A549 (cell line): ENCODE measurements at regions not wholly inside any gene's neighbourhood (a gene's known extent, or its start where the extent isn't known, plus 50 kb on each side); places are given as distances from the start of the nearest gene placed in this dataset.
"Not testable (repeated sequence)": the region's sequence is repeated elsewhere in the genome, so short reads cannot be mapped to it uniquely, and the experiment has no call there.

Experiments
- ATAC-seq, 2 experiments: fragments of 200-7000 bp in 1 of 2; fragments of >200 bp in 1 of 2; cut with Nextera tagmentation in 1 of 2; cut with Tn5 transposase in 1 of 2; 3 replicates each; pipeline versions ENCODE4 v1.8.0 to v1.9.1; 2018 to 2020; ENCODE audit warnings: mild to moderate bottlenecking in 1 of 2, moderate library complexity in 1 of 2
- CTCF ChIA-PET: fragments of 300-600 bp; sonication (Branson Sonifier 250); formaldehyde crosslinking; extraction: SDS; loops from one replicate; lab custom pipeline; 2021; ENCODE audit warnings: antibody characterized with exemption, inconsistent platforms; lab: Yijun Ruan, JAX
- POLR2A ChIA-PET: fragments of 350-600 bp; formaldehyde crosslinking; extraction: SDS; loops from one replicate; lab custom pipeline; 2021; ENCODE audit warnings: antibody characterized with exemption, inconsistent platforms; lab: Yijun Ruan, JAX
- DNase-seq, 2 experiments: peaks; one replicate each; pipeline versions ENCODE4 v3.0.0 to v3.0.0-alpha.2; 2011 to 2016; ENCODE audit warnings: low read depth in 1 of 2, low spot score in 1 of 2
- FAIRE-seq: peaks from 2 replicates; lab custom pipeline; 2011; peaks lifted over from hg19 to GRCh38; lab: Jason Lieb, UNC
- H3K27ac ChIP-seq, 2 experiments: fragments of >200 bp; sonication (Bioruptor Twin); formaldehyde crosslinking; 3 replicates each; pipeline ENCODE4 v1.5.1; 2016 to 2017
- H3K4me1 ChIP-seq: fragments of >200 bp; sonication (Bioruptor Twin); formaldehyde crosslinking; 3 replicates; pipeline ENCODE4 v1.6.1; 2016
- H3K4me2 ChIP-seq: fragments of >200 bp; sonication (Bioruptor Twin); formaldehyde crosslinking; 3 replicates; pipeline ENCODE4 v1.6.1; 2016
- H3K4me3 ChIP-seq: fragments of >200 bp; sonication (Bioruptor Twin); formaldehyde crosslinking; 3 replicates; pipeline ENCODE4 v1.5.1; 2016
- H3K9me3 ChIP-seq: fragments of >200 bp; sonication (Bioruptor Twin); formaldehyde crosslinking; 3 replicates; pipeline ENCODE4 v1.6.1; 2016
- CEBPB ChIP-seq, 2 experiments: fragments of >200 bp in 1 of 2; sonication (Bioruptor Twin) in 1 of 2; formaldehyde crosslinking in 1 of 2; IDR thresholded peaks; 2 replicates each; pipeline ENCODE4 v1.6.1; 2012 to 2016
- WGBS: methylation state at CpG from one replicate; pipeline ENCODE4 v1.1.6; 2017; ENCODE audit errors: missing lambda C conversion rate; 5-methylcytosine and 5-hydroxymethylcytosine counted together

- WGBS = 71% methylated on average over 2 of the region's 2 CpGs
- not testable (repeated sequence) for FAIRE-seq
- TF ChIP-seq CEBPB (IDR thresholded peaks at IDR 0.05) = peak; percentile 67 to 84; a peak in 3 of 4 replicates
- TF ChIP-seq, all 56 proteins: peak for 1; not testable (repeated sequence) for 55
- Histone ChIP-seq H3K27ac (peak overlapping the region; percentile 73 to 92), H3K4me2 (peak overlapping the region; percentile 58), H3K4me1 (peaks cover 25% of the 10 kb centered on the region)
- DNase-seq (peak in 1 of 2 experiments; percentile 42), ATAC-seq (peak in 1 of 2 experiments; percentile 35; a peak in 3 of 6 replicates)
- H3K9me3 ChIP-seq, POLR2A ChIA-PET, H3K4me3 ChIP-seq, CTCF ChIA-PET: not testable (repeated sequence)
Measured at GRCh38 chr2:111496176-111496575, 375.5 kb downstream of the BCL2L11 start.

GRCh38 chr2:111496860-111497259 lies 376.1 kb downstream of the BCL2L11 start:
- POLR2A ChIA-PET, H3K9me3 ChIP-seq, H3K4me3 ChIP-seq, DNase-seq, ATAC-seq, CTCF ChIA-PET, FAIRE-seq: not testable (repeated sequence)
- WGBS = 97% methylated on average over 4 of the region's 5 CpGs
- Histone ChIP-seq H3K4me1 (peaks cover 25% of the 10 kb centered on the region), H3K4me2 (peak overlapping the region; percentile 58), H3K27ac (peak overlapping the region; percentile 73 to 92)

- POLR2A ChIA-PET, H3K9me3 ChIP-seq, DNase-seq, CTCF ChIA-PET, ATAC-seq, FAIRE-seq, H3K4me3 ChIP-seq: not testable (repeated sequence)
- H3K27ac ChIP-seq = peak overlapping the region; percentile 73 to 92; a peak in 5 of 6 replicates
- H3K4me2 ChIP-seq = peak overlapping the region; percentile 58
- peaks cover 25% of the 10 kb centered on the region for H3K4me1 ChIP-seq
- WGBS = 42% methylated on average over 2 of the region's 2 CpGs
Measured at GRCh38 chr2:111497270-111497669, 376.6 kb downstream of the BCL2L11 start.

- H3K4me2 ChIP-seq, H3K27ac ChIP-seq, DNase-seq, H3K4me3 ChIP-seq, ATAC-seq, H3K9me3 ChIP-seq, FAIRE-seq, POLR2A ChIA-PET, CTCF ChIA-PET: not testable (repeated sequence)
- WGBS = 42% methylated on average over 2 of the region's 3 CpGs
- H3K4me1 ChIP-seq = peaks cover 23% of the 10 kb centered on the region
Measured at GRCh38 chr2:111500536-111501062, 379.9 kb downstream of the BCL2L11 start.

- H3K4me2 ChIP-seq, FAIRE-seq, H3K4me1 ChIP-seq, CTCF ChIA-PET, H3K9me3 ChIP-seq, H3K4me3 ChIP-seq, POLR2A ChIA-PET, DNase-seq: not testable (repeated sequence)
- peak; percentile 79 to 82 for ATAC-seq
- 0% methylated on average over 3 of the region's 5 CpGs for WGBS
- H3K27ac ChIP-seq = peak overlapping the region in 1 of 2 experiments; percentile 58; a peak in 1 of 6 replicates
Measured at GRCh38 chr2:111503844-111504570, 380.0 kb downstream of the ANAPC1 start.

GRCh38 chr2:111504571-111504942 lies 379.4 kb downstream of the ANAPC1 start:
- CTCF ChIA-PET, H3K9me3 ChIP-seq, POLR2A ChIA-PET, H3K4me2 ChIP-seq, H3K27ac ChIP-seq, H3K4me3 ChIP-seq, H3K4me1 ChIP-seq, FAIRE-seq, DNase-seq: not testable (repeated sequence)
- ATAC-seq = peak; percentile 58 to 62
- 43% methylated on average over 1 of the region's 2 CpGs for WGBS

GRCh38 chr2:111505267-111505666 lies 378.7 kb downstream of the ANAPC1 start:
- 32% methylated on average over 4 of the region's 5 CpGs for WGBS
- H3K4me2 ChIP-seq, CTCF ChIA-PET, DNase-seq, H3K4me3 ChIP-seq, FAIRE-seq, H3K9me3 ChIP-seq, H3K4me1 ChIP-seq, POLR2A ChIA-PET, ATAC-seq: not testable (repeated sequence)
- H3K27ac ChIP-seq = peak overlapping the region in 1 of 2 experiments; percentile 41; a peak in 1 of 6 replicates

GRCh38 chr2:111506936-111507335 lies 377.1 kb downstream of the ANAPC1 start:
- H3K4me3 ChIP-seq, CTCF ChIA-PET, FAIRE-seq, ATAC-seq, H3K4me2 ChIP-seq, POLR2A ChIA-PET, H3K27ac ChIP-seq, H3K4me1 ChIP-seq, DNase-seq, H3K9me3 ChIP-seq: not testable (repeated sequence)
- 81% methylated on average over 4 of the region's 5 CpGs for WGBS

GRCh38 chr2:111509225-111509869 lies 374.6 kb downstream of the ANAPC1 start:
- WGBS = 71% methylated on average over 6 of the region's 6 CpGs
- CTCF ChIA-PET = not testable (repeated sequence)

GRCh38 chr2:111510384-111510783 lies 373.6 kb downstream of the ANAPC1 start:
- POLR2A ChIA-PET, DNase-seq, H3K4me1 ChIP-seq, H3K9me3 ChIP-seq, H3K4me3 ChIP-seq, FAIRE-seq, H3K27ac ChIP-seq, CTCF ChIA-PET, H3K4me2 ChIP-seq: not testable (repeated sequence)
- ATAC-seq = peak; percentile 25 to 49; a peak in 3 of 6 replicates
- WGBS = 100% methylated on average over 2 of the region's 6 CpGs

More at GRCh38 chr2:111509225-111509869, 374.6 kb downstream of the ANAPC1 start:
- POLR2A ChIA-PET, ATAC-seq, H3K27ac ChIP-seq, H3K4me1 ChIP-seq, H3K4me3 ChIP-seq, H3K9me3 ChIP-seq, H3K4me2 ChIP-seq, DNase-seq, FAIRE-seq: not testable (repeated sequence)

GRCh38 chr2:111511062-111511461 lies 372.9 kb downstream of the ANAPC1 start:
- not testable (repeated sequence) for FAIRE-seq

More at GRCh38 chr2:111511062-111511461, 372.9 kb downstream of the ANAPC1 start:
- H3K4me3 ChIP-seq, H3K9me3 ChIP-seq, DNase-seq, ATAC-seq, H3K4me1 ChIP-seq, POLR2A ChIA-PET, CTCF ChIA-PET, H3K4me2 ChIP-seq, H3K27ac ChIP-seq: not testable (repeated sequence)
- WGBS = 88% methylated on average over 3 of the region's 3 CpGs
